ENCODE measurements at regions not wholly inside any gene's neighbourhood (a gene's known extent, or its start where the extent isn't known, plus 50 kb on each side); places are given as distances from the start of the nearest gene placed in this dataset.

DNA sequence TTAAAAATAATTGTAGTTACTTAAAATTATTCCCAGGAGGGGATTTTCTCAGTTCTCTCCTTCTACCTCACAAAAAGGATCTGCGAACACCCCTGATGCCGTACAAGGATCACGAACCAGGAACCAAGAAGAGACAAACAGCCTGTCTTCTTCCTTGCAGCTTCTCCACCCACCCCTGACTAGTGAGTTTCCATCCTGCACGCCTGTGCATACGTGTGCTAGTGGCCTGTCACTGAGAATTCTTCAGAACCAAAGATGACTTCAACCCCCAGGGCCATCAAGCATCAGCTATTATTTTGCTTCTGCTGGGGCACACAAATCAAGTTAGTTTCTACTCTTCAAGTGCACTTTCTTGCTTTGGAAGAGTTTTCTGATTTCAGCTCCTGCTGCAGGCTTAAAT, 175.5 kb upstream of the KLF6 start:
- DNase-seq (ENCODE audit: low read depth in 1 of 2, low spot score in 1 of 2): no peak
- Histone ChIP-seq H3K27me3 (ENCODE audit: insufficient read depth, poor library complexity, severe bottlenecking) (no peaks in the 10 kb centered on the region), H3K4me3 (replicated peaks; ENCODE audit: insufficient read depth, low read length) (no peak overlapping the region), H3K27ac (replicated peaks) (no peak overlapping the region)
- TF ChIP-seq, protein P1, sequence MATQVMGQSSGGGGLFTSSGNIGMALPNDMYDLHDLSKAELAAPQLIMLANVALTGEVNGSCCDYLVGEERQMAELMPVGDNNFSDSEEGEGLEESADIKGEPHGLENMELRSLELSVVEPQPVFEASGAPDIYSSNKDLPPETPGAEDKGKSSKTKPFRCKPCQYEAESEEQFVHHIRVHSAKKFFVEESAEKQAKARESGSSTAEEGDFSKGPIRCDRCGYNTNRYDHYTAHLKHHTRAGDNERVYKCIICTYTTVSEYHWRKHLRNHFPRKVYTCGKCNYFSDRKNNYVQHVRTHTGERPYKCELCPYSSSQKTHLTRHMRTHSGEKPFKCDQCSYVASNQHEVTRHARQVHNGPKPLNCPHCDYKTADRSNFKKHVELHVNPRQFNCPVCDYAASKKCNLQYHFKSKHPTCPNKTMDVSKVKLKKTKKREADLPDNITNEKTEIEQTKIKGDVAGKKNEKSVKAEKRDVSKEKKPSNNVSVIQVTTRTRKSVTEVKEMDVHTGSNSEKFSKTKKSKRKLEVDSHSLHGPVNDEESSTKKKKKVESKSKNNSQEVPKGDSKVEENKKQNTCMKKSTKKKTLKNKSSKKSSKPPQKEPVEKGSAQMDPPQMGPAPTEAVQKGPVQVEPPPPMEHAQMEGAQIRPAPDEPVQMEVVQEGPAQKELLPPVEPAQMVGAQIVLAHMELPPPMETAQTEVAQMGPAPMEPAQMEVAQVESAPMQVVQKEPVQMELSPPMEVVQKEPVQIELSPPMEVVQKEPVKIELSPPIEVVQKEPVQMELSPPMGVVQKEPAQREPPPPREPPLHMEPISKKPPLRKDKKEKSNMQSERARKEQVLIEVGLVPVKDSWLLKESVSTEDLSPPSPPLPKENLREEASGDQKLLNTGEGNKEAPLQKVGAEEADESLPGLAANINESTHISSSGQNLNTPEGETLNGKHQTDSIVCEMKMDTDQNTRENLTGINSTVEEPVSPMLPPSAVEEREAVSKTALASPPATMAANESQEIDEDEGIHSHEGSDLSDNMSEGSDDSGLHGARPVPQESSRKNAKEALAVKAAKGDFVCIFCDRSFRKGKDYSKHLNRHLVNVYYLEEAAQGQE (IDR thresholded peaks at IDR 0.05; ENCODE audit: insufficient replicate concordance, low read depth): no peak
- TF ChIP-seq, protein P2, sequence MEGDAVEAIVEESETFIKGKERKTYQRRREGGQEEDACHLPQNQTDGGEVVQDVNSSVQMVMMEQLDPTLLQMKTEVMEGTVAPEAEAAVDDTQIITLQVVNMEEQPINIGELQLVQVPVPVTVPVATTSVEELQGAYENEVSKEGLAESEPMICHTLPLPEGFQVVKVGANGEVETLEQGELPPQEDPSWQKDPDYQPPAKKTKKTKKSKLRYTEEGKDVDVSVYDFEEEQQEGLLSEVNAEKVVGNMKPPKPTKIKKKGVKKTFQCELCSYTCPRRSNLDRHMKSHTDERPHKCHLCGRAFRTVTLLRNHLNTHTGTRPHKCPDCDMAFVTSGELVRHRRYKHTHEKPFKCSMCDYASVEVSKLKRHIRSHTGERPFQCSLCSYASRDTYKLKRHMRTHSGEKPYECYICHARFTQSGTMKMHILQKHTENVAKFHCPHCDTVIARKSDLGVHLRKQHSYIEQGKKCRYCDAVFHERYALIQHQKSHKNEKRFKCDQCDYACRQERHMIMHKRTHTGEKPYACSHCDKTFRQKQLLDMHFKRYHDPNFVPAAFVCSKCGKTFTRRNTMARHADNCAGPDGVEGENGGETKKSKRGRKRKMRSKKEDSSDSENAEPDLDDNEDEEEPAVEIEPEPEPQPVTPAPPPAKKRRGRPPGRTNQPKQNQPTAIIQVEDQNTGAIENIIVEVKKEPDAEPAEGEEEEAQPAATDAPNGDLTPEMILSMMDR (IDR thresholded peaks at IDR 0.05; ENCODE audit: insufficient read depth, low read length): no peak
- TF ChIP-seq GABPA (IDR thresholded peaks at IDR 0.05; ENCODE audit: low read depth): no peak
- no peak for TF ChIP-seq SPI1 (IDR thresholded peaks at IDR 0.05; ENCODE audit: borderline replicate concordance, low read depth)
- no peak for TF ChIP-seq POLR2AphosphoS5 (IDR thresholded peaks at IDR 0.05; ENCODE audit: low read depth)

DNA sequence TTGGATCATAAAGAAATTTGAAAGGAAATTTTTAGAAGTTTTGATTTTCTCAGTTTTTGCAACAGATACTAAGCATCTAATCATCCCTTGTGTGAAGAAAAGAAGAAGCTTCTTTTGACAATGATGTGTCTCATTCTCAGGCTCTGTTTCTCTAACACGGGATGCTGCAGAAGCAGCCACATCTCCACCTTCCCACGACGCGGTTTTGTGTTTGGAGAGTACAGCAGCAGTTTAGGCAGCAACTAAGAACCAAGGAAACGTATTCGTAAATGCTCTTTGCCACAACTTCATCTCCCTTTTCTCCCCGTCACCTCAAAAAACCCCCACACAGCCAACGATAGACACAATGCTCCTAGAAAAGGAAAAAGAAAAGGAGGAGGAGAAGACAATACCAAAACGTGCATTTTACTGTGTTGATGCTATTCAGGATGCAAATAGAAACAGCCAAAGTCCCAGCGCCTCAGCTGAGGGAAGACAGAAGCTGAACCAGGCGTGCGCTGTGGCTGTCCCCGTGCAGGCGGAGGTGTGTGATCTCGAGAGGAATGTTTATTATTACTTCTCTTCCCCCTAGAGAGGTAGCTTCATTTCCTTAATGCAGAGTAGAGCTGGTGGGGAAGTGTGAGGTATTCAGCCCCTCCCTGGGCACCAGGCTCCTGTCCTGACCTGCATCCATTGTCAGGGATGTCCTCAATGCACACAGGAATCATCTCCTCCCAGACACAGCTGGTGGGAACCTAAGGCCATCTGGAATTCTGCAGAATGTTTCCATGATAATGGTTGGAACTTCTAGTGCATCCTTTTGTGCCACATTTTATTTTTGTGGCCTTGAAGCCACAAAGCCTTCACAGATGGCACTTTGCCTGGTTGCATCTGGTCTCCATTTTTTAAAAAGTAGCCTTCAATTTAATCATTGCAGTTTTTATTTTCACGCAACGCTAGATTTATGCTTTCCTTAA, 174.6 kb upstream of the KLF6 start:
- H3K27ac ChIP-seq (replicated peaks): no peak overlapping the region
- no peaks in the 10 kb centered on the region for H3K27me3 ChIP-seq (ENCODE audit: insufficient read depth, poor library complexity, severe bottlenecking)
- no peak for DNase-seq (ENCODE audit: low read depth in 1 of 2, low spot score in 1 of 2)
- TF ChIP-seq, protein P1 (IDR thresholded peaks at IDR 0.05; ENCODE audit: insufficient replicate concordance, low read depth): no peak
- no peak for TF ChIP-seq GABPA (IDR thresholded peaks at IDR 0.05; ENCODE audit: low read depth)
- no peak for TF ChIP-seq POLR2AphosphoS5 (IDR thresholded peaks at IDR 0.05; ENCODE audit: low read depth)
- no peak for TF ChIP-seq SPI1 (IDR thresholded peaks at IDR 0.05; ENCODE audit: borderline replicate concordance, low read depth)
- TF ChIP-seq, protein P2 (IDR thresholded peaks at IDR 0.05; ENCODE audit: insufficient read depth, low read length): no peak
- H3K4me3 ChIP-seq (replicated peaks; ENCODE audit: insufficient read depth, low read length): no peak overlapping the region

DNA sequence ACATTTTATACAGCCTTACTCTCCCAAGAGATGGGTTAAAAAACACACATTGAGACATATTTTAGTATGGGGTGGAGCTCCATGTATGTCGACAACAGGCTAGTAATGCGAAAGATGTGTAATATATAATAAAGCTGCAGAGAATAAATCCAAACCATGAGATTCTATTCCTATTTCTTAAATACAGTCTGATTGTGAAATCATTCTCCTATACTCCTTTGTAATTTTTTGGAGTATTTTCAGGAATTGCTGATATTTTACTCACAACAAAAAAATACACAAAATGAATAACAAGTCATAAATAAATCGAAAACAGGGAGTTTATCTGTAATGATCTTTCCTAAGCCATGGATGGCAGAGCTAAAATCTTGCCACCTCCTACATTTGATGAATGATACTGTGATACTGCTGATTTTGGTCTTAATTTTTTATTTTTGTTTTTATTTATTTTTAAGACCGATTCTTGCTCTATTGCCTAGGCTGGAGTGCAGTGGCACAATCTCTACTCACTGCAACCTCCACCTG, 173.5 kb upstream of the KLF6 start:
- no peak overlapping the region for H3K4me3 ChIP-seq (replicated peaks; ENCODE audit: insufficient read depth, low read length)
- no peak for TF ChIP-seq SPI1 (IDR thresholded peaks at IDR 0.05; ENCODE audit: borderline replicate concordance, low read depth)
- TF ChIP-seq POLR2AphosphoS5 (IDR thresholded peaks at IDR 0.05; ENCODE audit: low read depth): no peak
- TF ChIP-seq, protein P2 (IDR thresholded peaks at IDR 0.05; ENCODE audit: insufficient read depth, low read length): no peak
- TF ChIP-seq, protein P1 (IDR thresholded peaks at IDR 0.05; ENCODE audit: insufficient replicate concordance, low read depth): no peak
- TF ChIP-seq GABPA (IDR thresholded peaks at IDR 0.05; ENCODE audit: low read depth): no peak
- no peaks in the 10 kb centered on the region for H3K27me3 ChIP-seq (ENCODE audit: insufficient read depth, poor library complexity, severe bottlenecking)
- no peak overlapping the region for H3K27ac ChIP-seq (replicated peaks)
- no peak for DNase-seq (ENCODE audit: low read depth in 1 of 2, low spot score in 1 of 2)
